Uterus (tissue), 2 donors: ENCODE measurements at regions not wholly inside any gene's neighbourhood (a gene's known extent, or its start where the extent isn't known, plus 50 kb on each side); places are given as distances from the start of the nearest gene placed in this dataset.

Source experiments
- POLR2A ChIP-seq, 2 donors: fragments of 450-650 bp; IDR thresholded peaks; one replicate each; pipeline ENCODE4 v1.6.1; 2016; ENCODE audit warnings: antibody characterized with exemption in 2 of 2, mild to moderate bottlenecking in 1 of 2, moderate library complexity in 1 of 2
- TF ChIP-seq, protein P1 (sequence below), 4 experiments: fragments of 200-600 bp in 2 of 4; fragments of 450-650 bp in 2 of 4; sonication (generic) in 2 of 4; IDR thresholded peaks; one replicate each; pipeline ENCODE4 v1.5.1; 2016 to 2019; ENCODE audit warnings: antibody characterized with exemption in 4 of 4, mild to moderate bottlenecking in 2 of 4, moderate library complexity in 1 of 4

DNA sequence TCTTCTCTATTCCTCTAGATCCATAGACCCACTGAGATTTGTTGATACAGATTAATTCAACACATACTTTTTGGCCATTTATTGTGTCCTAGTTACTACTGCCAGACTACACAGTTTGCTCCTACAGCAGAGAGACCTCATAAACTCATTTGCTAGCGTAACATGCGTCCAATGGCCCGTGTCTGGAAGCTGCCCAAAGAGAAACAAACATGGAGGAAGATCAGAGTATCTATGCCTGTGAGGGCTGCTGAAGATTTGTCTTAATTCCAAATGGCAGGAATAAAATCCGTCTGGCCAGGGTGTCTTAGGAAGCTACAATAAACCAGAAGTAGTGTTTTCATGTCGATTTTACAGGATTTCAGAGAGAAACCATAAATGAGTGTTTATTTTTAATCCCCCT, 214.7 kb downstream of the CLIC5 start:
- TF ChIP-seq, protein P1, sequence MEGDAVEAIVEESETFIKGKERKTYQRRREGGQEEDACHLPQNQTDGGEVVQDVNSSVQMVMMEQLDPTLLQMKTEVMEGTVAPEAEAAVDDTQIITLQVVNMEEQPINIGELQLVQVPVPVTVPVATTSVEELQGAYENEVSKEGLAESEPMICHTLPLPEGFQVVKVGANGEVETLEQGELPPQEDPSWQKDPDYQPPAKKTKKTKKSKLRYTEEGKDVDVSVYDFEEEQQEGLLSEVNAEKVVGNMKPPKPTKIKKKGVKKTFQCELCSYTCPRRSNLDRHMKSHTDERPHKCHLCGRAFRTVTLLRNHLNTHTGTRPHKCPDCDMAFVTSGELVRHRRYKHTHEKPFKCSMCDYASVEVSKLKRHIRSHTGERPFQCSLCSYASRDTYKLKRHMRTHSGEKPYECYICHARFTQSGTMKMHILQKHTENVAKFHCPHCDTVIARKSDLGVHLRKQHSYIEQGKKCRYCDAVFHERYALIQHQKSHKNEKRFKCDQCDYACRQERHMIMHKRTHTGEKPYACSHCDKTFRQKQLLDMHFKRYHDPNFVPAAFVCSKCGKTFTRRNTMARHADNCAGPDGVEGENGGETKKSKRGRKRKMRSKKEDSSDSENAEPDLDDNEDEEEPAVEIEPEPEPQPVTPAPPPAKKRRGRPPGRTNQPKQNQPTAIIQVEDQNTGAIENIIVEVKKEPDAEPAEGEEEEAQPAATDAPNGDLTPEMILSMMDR (IDR thresholded peaks at IDR 0.05), result no peak
- no peak for TF ChIP-seq POLR2A (IDR thresholded peaks at IDR 0.05)
